ENCODE measurements at regions not wholly inside any gene's neighbourhood (a gene's known extent, or its start where the extent isn't known, plus 50 kb on each side); places are given as distances from the start of the nearest gene placed in this dataset.
"Not testable (repeated sequence)": the region's sequence is repeated elsewhere in the genome, so short reads cannot be mapped to it uniquely, and the experiment has no call there.

DNA sequence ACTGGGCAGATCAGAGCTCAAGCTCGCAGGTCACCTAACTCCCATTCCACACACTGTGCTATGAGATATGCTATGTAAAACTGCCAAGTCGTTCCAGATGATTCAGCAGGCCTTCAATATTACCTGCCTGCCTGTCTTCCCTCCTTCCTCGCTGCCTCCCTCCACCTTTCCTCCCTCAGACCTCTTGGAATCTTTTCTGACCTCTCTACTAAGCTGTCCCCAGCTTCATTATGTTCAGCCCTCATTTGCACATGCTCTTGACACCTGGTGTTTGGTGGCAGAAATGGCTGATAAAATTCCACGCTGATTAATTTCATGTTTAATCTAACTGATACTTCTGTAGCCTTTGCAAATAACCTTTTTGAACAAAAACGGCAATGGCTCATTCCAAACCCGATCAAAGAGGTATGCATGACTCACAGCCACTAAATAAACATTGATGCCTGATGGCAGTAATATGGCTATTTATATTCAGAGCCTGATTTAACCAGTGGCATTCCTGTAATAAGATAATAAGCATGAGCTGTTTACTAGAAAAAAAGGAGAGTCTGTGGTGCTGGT, 130.8 kb upstream of the EGLN3 start:
- DNase-seq: peak; percentile 66

DNA sequence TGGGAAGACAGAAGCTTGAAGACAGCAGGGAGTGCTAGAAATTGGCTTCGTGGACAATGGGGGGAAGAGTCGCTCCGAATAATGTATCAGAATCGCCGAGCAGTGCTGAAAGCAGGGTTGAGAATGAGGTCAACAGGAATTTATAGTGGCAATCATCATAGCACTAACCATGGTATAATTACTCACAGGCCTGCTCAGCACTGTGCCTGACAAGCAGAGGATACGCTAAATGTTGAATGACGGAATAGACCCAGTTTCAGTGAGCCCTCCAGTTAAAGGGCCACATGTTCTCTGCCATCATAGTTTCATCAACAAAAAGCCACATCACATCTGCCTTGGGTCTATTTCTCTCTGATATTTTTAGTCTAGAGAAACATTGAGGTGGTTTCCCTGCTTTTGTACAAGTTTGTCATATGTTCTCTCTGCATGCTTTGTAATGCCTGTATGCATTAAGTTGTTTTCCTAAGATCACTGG, 130.3 kb upstream of the EGLN3 start:
- peak; percentile 37 for DNase-seq

DNA sequence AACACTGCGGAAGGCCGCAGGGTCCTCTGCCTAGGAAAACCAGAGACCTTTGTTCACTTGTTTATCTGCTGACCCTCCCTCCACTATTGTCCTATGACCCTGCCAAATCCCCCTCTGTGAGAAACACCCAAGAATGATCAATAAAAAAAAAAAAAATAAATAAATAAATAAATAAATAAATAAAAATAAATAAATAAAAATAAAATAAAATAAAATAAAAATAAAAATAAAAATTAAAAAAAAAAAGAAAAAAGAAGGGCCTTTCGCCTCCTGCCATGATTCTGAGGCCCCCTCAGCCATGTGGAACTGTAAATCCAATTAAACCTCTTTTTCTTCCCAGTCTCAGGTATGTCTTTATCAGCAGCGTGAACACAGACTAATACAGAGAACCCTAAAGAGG, 128.8 kb upstream of the EGLN3 start:
- DNase-seq: not testable (repeated sequence)

GRCh38 chr14:34078117-34078743, 127.4 kb upstream of the EGLN3 start:
- no peak for DNase-seq

DNA sequence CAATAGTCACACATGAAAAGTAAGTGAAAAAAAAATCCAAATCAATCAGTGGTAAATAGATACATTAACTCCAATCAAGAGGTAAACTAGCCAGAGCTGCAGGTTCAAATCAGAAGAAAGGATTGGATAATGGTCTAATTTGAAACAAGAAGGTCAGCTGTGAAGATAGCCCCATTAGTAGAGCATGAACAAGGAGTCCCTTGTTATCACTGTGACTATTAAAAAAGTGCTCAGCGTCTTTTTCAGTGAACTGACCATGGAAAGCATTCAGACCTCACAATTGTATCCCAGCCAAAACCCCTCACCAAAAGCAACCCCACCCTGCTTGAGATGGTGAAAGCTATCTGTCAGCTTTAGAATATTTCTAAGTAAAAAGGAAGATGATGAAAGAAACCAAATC, 125.0 kb upstream of the EGLN3 start:
- no peak for DNase-seq

GRCh38 chr14:34075042-34075744, 124.3 kb upstream of the EGLN3 start:
- no peak for DNase-seq

DNA sequence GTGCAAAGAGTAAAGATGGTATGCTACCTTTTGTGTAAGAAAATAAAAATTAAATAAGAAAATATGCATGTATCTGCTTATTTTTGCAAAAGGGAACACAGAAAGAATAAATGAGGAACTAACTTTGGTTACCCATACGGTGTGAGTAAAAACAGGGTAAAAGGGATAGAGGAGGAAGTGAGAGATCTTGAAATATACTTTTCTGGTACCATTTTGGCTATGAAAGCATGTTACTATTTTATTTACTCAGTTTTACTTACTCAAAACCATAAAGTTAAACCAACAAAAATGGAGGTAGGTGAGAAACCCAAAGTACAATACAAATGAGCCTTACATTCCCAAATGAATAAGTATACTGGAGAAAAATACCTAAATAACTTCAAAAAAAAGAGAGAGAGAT, 122.0 kb upstream of the EGLN3 start:
- DNase-seq: no peak

- no peak for DNase-seq
These were observed 121.5 kb upstream of the EGLN3 start for GRCh38 chr14:34072401-34072800.

- DNase-seq: no peak
These were observed 120.1 kb upstream of the EGLN3 start for GRCh38 chr14:34070917-34071407.

GRCh38 chr14:34069854-34070582, 119.1 kb upstream of the EGLN3 start:
- no peak for DNase-seq

DNA sequence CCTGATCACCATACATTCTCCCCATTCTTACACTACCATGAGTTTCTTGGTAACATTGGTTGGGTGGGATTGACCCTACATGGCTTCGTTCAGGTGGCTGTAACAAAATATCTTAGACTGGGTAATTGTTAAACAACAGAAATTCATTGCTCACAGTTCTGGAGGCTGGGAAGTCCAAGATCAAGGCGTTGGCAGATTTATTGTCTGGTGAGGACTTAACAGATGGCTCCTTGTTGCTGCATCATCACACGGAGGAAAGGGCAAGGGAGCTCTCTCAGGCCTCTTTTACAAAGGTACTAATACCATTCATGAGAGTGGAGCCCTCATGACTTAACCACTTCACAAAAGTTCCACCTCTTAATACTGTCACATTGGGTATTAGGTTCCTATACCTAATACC, 116.7 kb upstream of the EGLN3 start:
- no peak for DNase-seq

GRCh38 chr14:34065690-34066391, 115.0 kb upstream of the EGLN3 start:
- no peak for DNase-seq

DNA sequence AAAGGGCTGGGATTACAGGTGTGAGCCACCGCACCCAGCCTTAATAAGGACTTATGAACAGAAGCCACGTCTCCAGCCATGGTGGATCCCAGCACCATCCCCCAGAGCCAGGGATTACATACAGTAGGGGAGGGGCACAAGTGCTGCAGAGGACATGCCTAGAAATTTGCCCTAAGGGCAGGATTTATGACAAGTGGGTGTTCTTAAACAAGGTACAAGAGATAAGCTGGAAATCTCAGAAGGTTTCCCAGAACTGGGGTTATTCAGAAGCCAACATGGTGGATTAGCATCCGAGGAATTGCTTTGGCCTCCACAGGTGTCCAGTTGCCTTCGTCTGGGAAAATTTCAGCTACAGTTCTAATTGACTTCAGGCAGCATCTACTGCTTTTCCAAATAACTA, 114.4 kb upstream of the EGLN3 start:
- no peak for DNase-seq

GRCh38 chr14:34064349-34064748, 113.5 kb upstream of the EGLN3 start:
- peak; percentile 38 for DNase-seq

DNA sequence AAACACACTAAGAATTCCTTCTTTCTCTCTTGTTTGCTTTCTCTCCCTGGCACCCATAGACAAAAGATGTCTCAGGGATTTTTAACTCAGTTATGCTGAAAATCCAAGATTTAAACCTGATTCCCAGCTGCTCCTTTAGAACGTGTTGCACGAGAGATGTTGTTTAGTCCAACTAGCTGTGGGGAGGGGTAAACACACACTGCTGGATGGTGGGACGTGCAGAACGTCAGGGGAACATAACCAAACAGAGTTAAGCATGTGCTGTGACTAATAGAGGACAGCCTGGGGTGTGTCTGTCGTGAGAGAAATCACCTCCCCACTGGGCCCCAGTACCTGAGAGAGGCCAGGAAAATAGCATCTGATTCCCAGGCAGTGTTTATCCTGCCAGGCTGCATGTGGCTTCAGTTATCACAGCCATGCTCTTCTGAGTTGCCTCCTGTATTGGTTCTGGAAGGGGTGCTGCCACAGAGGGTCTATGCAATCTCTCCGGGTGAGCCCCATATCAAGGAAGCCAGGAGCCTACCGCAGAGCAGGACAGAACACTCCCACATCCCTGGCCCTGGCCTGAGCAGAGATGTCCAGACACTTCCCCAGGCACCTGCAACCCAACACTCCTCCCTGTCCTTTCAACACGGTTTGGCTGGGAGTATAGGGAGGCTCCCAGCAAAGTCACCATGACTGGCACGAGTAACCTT, 112.7 kb upstream of the EGLN3 start:
- DNase-seq: no peak

- DNase-seq: no peak
These were observed 112.2 kb upstream of the EGLN3 start for GRCh38 chr14:34063042-34063441.

- no peak for DNase-seq
These were observed 111.6 kb upstream of the EGLN3 start for GRCh38 chr14:34062353-34062973.

DNA sequence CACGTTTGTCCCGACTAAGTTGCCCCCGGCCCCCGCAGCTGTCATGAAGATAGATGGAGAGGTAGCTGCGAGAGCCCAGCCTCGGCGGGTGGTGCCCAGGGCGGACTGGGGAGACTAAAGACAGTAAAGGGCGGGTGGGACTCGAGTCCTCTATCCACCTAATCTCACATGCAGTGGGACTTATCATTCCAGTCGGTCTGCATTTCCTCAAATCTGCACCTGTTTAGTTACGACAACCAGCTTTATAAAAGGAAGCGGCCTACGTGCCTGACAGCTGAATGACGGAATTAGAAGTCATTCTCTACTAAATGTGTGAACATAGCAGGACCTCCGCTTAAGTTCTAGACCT, 109.8 kb upstream of the EGLN3 start:
- DNase-seq: no peak

- DNase-seq: peak; percentile 79
These were observed 109.2 kb upstream of the EGLN3 start for GRCh38 chr14:34059925-34060650.

- peak; percentile 15 for DNase-seq
These were observed 108.4 kb upstream of the EGLN3 start for GRCh38 chr14:34059037-34059924.

All from EL (cell line).